RWPE2 (cell line): ENCODE measurements at regions not wholly inside any gene's neighbourhood (a gene's known extent, or its start where the extent isn't known, plus 50 kb on each side); places are given as distances from the start of the nearest gene placed in this dataset.

Source experiments
- ATAC-seq: fragments of 200-7000 bp; cut with Tn5 transposase; 3 replicates; pipeline ENCODE4 v1.9.1; 2021; ENCODE audit warnings: low read depth
- DNase-seq: peaks from one replicate; pipeline ENCODE4 v3.0.0-alpha.2; 2020; ENCODE audit warnings: low spot score
- H3K27ac ChIP-seq: fragments of 450-650 bp; 2 replicates; pipeline ENCODE4 v1.5.1; 2017; ENCODE audit warnings: mild to moderate bottlenecking; ENCODE audit not compliant: poor library complexity, severe bottlenecking
- H3K27me3 ChIP-seq: fragments of 250-450 bp; sonication (Bioruptor Pico); 2 replicates; pipeline ENCODE4 v1.5.1; 2021; ENCODE audit warnings: mild to moderate bottlenecking, moderate library complexity; ENCODE audit not compliant: insufficient read depth, poor library complexity, severe bottlenecking
- H3K36me3 ChIP-seq: fragments of 250-450 bp; sonication (Bioruptor Pico); 2 replicates; pipeline ENCODE4 v1.5.1; 2020; ENCODE audit warnings: low read depth, mild to moderate bottlenecking, moderate library complexity
- H3K4me1 ChIP-seq: fragments of 250-450 bp; sonication (Bioruptor Pico); 2 replicates; pipeline ENCODE4 v1.5.1; 2021; ENCODE audit warnings: mild to moderate bottlenecking, moderate library complexity; ENCODE audit not compliant: insufficient read depth, poor library complexity, severe bottlenecking
- H3K4me3 ChIP-seq: fragments of 250-450 bp; sonication (Bioruptor Pico); 2 replicates; pipeline ENCODE4 v1.5.1; 2021; ENCODE audit warnings: mild to moderate bottlenecking, moderate library complexity; ENCODE audit not compliant: severe bottlenecking
- H3K9me3 ChIP-seq: fragments of 250-450 bp; sonication (Bioruptor Pico); 2 replicates; pipeline ENCODE4 v1.5.1; 2021; ENCODE audit warnings: mild to moderate bottlenecking, moderate library complexity; ENCODE audit not compliant: severe bottlenecking
- CTCF ChIP-seq: fragments of 450-650 bp; IDR thresholded peaks from one replicate; pipeline ENCODE4 v1.5.1; 2017; ENCODE audit warnings: mild to moderate bottlenecking, moderate library complexity; ENCODE audit not compliant: poor library complexity, severe bottlenecking

GRCh38 chr2:139773720-139774277 lies 993.6 kb upstream of the NXPH2 start:
- no peaks in the 10 kb centered on the region for H3K4me1 ChIP-seq
- no peaks in the 10 kb centered on the region for H3K9me3 ChIP-seq
- H3K36me3 ChIP-seq: no peaks in the 10 kb centered on the region
- no peaks in the 10 kb centered on the region for H3K27me3 ChIP-seq
- H3K27ac ChIP-seq: no peak overlapping the region
- DNase-seq: no peak
- TF ChIP-seq CTCF: no peak
- H3K4me3 ChIP-seq: no peak overlapping the region
- no peak for ATAC-seq

GRCh38 chr2:139769633-139770032 lies 989.4 kb upstream of the NXPH2 start:
- ATAC-seq (no peak), DNase-seq (no peak)
- Histone ChIP-seq H3K9me3 (no peaks in the 10 kb centered on the region), H3K4me1 (no peaks in the 10 kb centered on the region), H3K36me3 (no peaks in the 10 kb centered on the region), H3K4me3 (no peak overlapping the region), H3K27ac (no peak overlapping the region), H3K27me3 (peaks cover 13% of the 10 kb centered on the region)
- no peak for TF ChIP-seq CTCF

- ATAC-seq: no peak
- no peaks in the 10 kb centered on the region for H3K36me3 ChIP-seq
- no peaks in the 10 kb centered on the region for H3K4me1 ChIP-seq
- H3K27me3 ChIP-seq: peaks cover 13% of the 10 kb centered on the region
- no peaks in the 10 kb centered on the region for H3K9me3 ChIP-seq
- no peak overlapping the region for H3K4me3 ChIP-seq
- TF ChIP-seq CTCF: no peak
- H3K27ac ChIP-seq: no peak overlapping the region
- DNase-seq: no peak
These were observed 983.5 kb upstream of the NXPH2 start for GRCh38 chr2:139763705-139764104.

- DNase-seq: no peak
- no peaks in the 10 kb centered on the region for H3K4me1 ChIP-seq
- ATAC-seq: no peak
These were observed 978.9 kb upstream of the NXPH2 start for GRCh38 chr2:139759000-139759505.

More at GRCh38 chr2:139759000-139759505, 978.9 kb upstream of the NXPH2 start:
- Histone ChIP-seq H3K4me3 (no peak overlapping the region), H3K27ac (no peak overlapping the region), H3K27me3 (no peaks in the 10 kb centered on the region), H3K36me3 (no peaks in the 10 kb centered on the region), H3K9me3 (no peaks in the 10 kb centered on the region)
- no peak for TF ChIP-seq CTCF
